Suppressor macrophage treated with lipopolysaccharide for 1 hour (primary cell): ENCODE measurements at regions not wholly inside any gene's neighbourhood (a gene's known extent, or its start where the extent isn't known, plus 50 kb on each side); places are given as distances from the start of the nearest gene placed in this dataset.
"Not testable (repeated sequence)": the region's sequence is repeated elsewhere in the genome, so short reads cannot be mapped to it uniquely, and the experiment has no call there.

Source experiments
- DNase-seq, 3 donors: peaks; one replicate each; pipeline ENCODE4 v3.0.0-alpha.2; 2020 to 2022

GRCh38 chr4:152190907-152191306 lies 345.0 kb downstream of the FBXW7 start:
- DNase-seq, result no peak

- no peak for DNase-seq
Measured at GRCh38 chr4:152189451-152190179, 346.3 kb downstream of the FBXW7 start.

GRCh38 chr4:152188801-152189200 lies 347.1 kb downstream of the FBXW7 start:
- no peak for DNase-seq

- no peak for DNase-seq
Measured at GRCh38 chr4:152187693-152188092, 348.2 kb downstream of the FBXW7 start.

- peak; percentile 49 to 73 (median 50) for DNase-seq
Measured at GRCh38 chr4:152185786-152186550, 349.9 kb downstream of the FBXW7 start.

GRCh38 chr4:152181150-152181549 lies 354.7 kb downstream of the FBXW7 start:
- no peak for DNase-seq

- DNase-seq, result no peak
Measured at GRCh38 chr4:152180369-152180768, 355.5 kb downstream of the FBXW7 start.

GRCh38 chr4:152177538-152177937 lies 358.4 kb downstream of the FBXW7 start:
- DNase-seq, result not testable (repeated sequence)

GRCh38 chr4:152176627-152177214 lies 359.2 kb downstream of the FBXW7 start:
- no peak for DNase-seq

- DNase-seq, result no peak
Measured at GRCh38 chr4:152175586-152175985, 360.3 kb downstream of the FBXW7 start.

- DNase-seq, result no peak
Measured at GRCh38 chr4:152172146-152172545, 363.7 kb downstream of the FBXW7 start.

GRCh38 chr4:152171556-152171955 lies 364.3 kb downstream of the FBXW7 start:
- no peak for DNase-seq

GRCh38 chr4:152169683-152170082 lies 366.2 kb downstream of the FBXW7 start:
- DNase-seq, result no peak

- DNase-seq, result no peak
Measured at GRCh38 chr4:152168987-152169616, 366.8 kb downstream of the FBXW7 start.

GRCh38 chr4:152166567-152166966 lies 369.3 kb downstream of the FBXW7 start:
- DNase-seq, result peak in 2 of 3 donors; percentile 36 to 44

- DNase-seq, result no peak
Measured at GRCh38 chr4:152165846-152166245, 370.0 kb downstream of the FBXW7 start.

- DNase-seq, result no peak
Measured at GRCh38 chr4:152165146-152165545, 370.7 kb downstream of the FBXW7 start.

- no peak for DNase-seq
Measured at GRCh38 chr4:152164561-152164960, 371.3 kb downstream of the FBXW7 start.

GRCh38 chr4:152162331-152162697 lies 373.6 kb downstream of the FBXW7 start:
- no peak for DNase-seq

GRCh38 chr4:152161676-152162330 lies 374.1 kb downstream of the FBXW7 start:
- DNase-seq, result peak; percentile 67 to 83 (median 76)

GRCh38 chr4:152160225-152160800 lies 375.6 kb downstream of the FBXW7 start:
- no peak for DNase-seq

GRCh38 chr4:152159773-152160172 lies 376.1 kb downstream of the FBXW7 start:
- DNase-seq, result no peak

GRCh38 chr4:152158225-152158624 lies 377.7 kb downstream of the FBXW7 start:
- DNase-seq, result no peak
